ENCODE measurements at regions not wholly inside any gene's neighbourhood (a gene's known extent, or its start where the extent isn't known, plus 50 kb on each side); places are given as distances from the start of the nearest gene placed in this dataset.
"Not testable (repeated sequence)": the region's sequence is repeated elsewhere in the genome, so short reads cannot be mapped to it uniquely, and the experiment has no call there.

- DNase-seq: no peak
Observed at GRCh38 chr7:93830141-93830925, 60.2 kb downstream of the TFPI2 start.

DNA sequence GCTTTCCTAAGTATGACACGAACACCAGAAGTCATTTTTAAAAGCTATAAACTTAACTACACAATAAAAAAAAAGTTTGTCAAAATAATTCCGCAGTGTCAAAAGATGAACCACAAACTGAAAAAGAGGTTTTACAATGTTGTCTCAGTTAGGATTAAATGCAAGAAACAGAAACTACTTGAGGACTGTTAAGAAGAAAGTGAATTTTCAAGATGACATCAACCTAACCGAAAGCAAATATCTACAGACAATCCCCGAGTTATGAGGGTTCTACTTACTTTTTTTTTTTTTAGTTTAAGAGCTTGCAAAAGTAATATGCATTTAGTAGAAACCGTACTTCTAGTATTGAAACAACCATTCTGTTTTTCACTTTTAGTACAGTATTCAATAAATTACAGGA, 62.3 kb downstream of the TFPI2 start:
- no peak for DNase-seq

GRCh38 chr7:93823621-93824020, 66.9 kb downstream of the TFPI2 start:
- no peak for DNase-seq

GRCh38 chr7:93821463-93821862, 69.1 kb downstream of the TFPI2 start:
- DNase-seq: no peak

DNA sequence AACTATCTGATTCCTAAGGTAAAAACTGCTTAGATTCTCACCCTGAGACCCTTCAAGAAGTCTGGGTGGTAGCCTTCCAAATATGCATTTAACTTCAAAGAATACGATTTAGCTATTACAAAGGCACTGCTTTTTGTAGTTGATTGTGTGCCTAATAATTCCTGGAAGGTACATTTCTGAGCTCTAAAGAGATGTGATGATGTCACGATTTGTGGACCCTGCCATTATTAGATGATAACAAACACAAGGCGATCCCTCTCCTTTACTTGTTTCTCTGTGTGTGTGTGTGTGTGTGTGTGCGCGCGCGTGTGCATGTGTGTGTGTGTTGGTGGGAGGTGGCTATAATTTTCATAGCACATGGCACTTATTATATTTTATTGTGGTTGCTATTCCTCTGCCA, 70.9 kb downstream of the TFPI2 start:
- no peak for DNase-seq

DNA sequence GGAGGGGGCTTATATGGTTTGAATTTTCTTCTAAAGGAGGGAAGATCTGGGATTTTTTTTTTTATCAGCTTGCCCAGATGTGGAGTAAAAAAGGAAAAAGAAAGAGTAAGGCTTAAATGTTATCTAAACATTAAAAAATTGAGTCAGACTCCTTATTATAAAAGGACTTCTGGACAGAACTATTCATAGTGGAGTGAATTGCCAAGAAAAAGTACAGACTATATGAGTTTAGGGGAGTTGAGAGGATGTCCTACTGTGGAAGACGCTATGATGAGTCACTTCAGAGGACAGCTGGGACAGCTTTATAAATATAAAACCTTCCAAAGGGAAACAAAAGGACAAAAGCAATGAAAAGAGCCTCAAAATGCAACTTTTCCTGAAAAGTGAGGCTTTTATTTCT, 73.0 kb downstream of the TFPI2 start:
- DNase-seq: no peak

DNA sequence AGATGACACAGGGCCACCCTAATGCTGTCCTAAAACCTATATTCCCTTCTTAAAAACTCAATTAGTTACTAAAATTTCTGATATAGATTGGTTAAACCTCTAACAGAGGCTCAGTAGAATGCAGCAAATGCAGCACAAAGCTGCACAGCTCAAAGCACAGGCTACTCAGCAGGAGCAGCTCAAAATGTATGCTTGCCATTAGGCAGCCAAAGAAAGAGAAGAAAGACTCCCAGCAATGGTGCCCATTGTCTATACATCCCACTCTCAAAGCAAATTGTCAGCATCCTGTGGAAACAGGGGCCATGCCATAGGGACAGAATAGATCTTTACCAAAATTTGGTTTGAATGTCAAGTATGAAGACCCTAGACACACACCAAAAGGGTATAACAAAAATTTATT, 73.5 kb downstream of the TFPI2 start:
- no peak for DNase-seq

DNA sequence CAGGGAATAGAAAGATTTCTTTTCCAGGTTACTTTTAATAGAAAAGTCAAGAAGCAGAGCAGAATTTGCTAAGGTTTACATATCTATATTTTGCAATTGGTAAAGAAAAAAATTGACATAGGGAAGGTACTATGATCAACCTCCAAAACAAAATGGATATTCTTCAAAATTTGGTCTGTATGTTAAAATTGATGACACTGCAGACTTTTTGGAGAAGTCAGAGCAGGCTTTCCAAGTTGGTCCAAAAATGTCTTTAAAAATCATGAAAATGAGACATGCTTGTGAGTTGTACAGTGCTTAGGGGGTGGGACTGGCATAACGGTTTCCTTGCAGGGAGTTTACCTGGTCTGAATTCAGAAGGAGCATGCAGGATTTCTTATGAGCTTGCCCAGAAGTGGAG, 77.0 kb downstream of the TFPI2 start:
- DNase-seq: no peak

- no peak for DNase-seq
Observed at GRCh38 chr7:93812061-93812460, 78.5 kb downstream of the TFPI2 start.

DNA sequence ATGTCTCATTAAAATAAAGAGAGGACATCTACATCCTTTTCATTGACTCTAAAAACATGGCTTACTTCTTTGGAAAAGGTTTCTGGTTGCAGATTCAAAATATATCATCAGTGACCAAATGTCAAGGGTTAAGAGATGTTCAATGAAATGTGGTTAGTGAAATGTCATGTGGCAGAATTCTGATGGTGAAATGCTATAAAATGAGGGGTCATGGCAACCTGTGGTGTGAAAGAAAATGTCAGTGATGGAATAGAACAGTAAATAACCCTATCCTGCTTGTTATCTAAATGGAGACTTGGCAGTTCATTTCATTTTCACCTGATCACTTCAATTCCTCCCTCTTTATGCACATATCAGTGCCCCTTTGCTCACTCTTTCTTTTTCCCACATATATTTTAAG, 79.4 kb downstream of the TFPI2 start:
- DNase-seq: no peak

DNA sequence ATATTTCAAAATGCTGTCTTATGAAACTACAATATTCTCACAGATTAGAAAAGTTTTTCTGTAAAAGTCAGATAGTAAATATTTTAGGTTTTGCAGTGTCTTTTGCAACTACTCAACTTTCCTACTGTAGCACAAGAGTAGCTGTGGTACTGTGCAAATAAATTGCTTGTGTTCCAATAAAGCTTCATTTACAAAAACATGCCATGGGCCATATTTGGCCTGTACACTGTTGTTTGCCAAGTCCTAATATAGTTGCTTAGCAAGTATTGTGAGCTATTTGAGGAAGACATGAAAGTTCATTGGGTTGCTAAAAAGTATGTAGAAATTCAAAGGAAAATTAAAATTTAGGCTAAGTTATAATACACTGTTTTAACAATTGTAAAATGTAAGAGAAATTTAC, 80.0 kb downstream of the TFPI2 start:
- DNase-seq: no peak

DNA sequence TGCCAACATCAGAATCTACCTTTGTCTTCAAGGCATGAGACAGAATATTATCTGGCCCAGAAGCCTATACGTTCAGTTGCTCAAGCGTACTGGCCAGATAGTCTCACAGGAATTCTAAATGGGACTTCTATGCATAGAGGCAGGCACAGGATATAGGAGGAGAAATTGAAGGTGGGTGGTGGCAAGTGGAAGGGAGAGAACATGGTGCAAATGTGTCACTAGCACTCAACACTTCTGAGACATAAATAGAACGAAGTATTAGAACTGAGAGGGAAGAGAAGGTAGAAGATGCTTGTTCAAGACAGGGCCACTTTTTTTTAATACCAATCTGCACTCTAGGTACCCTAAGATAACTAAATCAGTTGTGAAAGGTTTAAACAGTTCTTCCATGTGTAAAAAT, 85.8 kb downstream of the TFPI2 start:
- no peak for DNase-seq

DNA sequence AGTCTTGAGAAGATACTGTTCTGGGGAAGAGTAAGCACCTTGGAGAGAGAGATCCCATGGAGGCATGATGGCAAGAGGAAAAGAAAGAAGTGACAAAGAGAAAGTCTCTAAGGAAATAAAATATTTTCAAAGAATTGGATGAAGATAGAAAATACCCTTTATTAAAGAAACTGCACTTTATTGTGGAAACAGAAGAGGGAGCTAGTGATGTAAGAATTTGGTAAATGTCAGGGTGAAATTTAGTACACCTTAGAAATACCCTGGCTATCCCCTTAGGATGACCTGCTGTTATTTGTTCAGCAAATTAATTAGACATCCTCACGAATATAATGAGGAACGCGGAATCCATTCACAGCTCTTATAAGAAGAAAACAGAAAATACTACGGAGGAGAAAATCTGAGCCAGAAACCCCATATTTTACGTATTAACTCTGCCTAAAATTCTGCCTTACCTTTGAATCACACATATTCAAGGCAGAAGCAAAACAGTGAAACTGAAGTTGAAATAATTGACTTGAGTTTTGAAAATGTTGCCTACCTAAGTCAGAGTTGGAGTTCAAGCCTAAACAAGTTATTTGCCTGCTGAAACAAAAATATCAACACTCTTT, 90.7 kb downstream of the TFPI2 start:
- DNase-seq: no peak

DNA sequence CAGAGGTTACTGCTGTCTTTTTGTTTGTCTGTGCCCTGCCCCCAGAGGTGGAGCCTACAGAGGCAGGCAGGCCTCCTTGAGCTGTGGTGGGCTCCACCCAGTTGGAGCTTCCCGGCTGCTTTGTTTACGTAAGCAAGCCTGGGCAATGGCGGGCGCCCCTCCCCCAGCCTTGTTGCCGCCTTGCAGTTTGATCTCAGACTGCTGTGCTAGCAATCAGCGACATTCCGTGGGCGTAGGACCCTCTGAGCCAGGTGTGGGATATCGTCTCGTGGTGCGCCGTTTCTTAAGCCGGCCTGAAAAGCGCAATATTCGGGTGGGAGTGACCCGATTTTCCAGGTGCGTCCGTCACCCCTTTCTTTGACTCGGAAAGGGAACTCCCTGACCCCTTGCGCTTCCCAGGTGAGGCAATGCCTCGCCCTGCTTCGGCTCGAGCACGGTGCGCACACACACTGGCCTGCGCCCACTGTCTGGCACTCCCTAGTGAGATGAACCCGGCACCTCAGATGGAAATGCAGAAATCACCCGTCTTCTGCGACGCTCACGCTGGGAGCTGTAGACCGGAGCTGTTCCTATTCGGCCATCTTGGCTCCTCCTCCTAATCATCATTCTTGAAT, 97.4 kb downstream of the TFPI2 start:
- DNase-seq: not testable (repeated sequence)

DNA sequence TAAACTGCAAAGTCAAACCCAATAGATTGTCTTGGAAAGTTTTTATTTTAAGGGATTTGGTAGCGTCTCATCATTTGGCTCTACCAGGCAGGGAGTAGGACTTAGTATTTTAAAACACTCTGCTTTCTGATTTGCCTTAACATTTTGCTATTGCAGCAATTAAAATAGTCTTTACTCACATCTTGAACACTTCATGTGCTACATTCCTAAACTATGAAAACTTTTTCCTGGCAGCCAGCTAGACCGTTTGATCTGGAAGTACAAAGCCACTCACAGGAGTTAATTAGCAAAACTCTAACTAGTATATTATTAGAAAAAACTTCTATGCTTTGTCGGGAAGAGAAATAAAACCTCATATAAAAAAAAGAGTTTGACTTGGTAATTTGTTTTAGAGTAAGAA, 111.4 kb downstream of the TFPI2 start:
- no peak for DNase-seq

DNA sequence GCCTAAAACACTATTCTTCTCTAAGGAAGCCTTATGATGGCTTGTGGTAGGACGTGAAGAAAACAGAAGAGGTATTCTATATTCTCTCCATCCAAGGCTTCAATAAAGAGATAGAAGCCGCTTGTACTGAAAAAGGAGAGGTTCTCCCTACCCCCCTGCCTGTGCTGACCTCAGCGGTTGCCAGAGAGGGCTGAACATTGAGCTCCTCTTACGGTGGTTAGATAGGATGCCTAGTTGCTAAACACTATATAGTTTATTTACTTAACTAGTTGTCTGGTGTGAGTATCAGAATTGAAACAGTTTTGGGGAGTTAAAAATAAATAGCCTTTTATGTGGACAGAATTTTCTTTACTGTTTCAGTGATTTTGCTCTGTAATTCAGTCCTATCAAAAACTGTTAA, 112.2 kb downstream of the TFPI2 start:
- DNase-seq: no peak

DNA sequence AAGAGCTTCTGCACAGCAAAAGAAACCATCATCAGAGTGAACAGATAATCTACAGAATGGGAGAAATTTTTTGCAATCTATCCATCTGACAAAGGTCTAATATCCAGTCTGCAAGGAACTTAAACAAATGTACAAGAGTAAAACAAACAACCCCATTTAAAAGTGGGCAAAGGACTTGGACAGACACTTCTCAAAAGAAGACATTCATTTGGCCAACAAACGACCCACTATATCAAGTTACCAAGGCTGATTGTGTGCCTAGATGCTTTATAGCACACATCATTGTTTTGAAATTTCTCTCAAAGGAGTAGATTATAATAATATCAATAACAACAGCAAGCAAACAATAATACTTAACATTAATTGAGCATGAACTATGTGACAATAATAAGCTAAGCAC, 117.1 kb downstream of the TFPI2 start:
- no peak for DNase-seq

GRCh38 chr7:93765475-93765874, 125.1 kb downstream of the TFPI2 start:
- DNase-seq: no peak

- no peak for DNase-seq
Observed at GRCh38 chr7:93758631-93759030, 131.9 kb downstream of the TFPI2 start.

DNA sequence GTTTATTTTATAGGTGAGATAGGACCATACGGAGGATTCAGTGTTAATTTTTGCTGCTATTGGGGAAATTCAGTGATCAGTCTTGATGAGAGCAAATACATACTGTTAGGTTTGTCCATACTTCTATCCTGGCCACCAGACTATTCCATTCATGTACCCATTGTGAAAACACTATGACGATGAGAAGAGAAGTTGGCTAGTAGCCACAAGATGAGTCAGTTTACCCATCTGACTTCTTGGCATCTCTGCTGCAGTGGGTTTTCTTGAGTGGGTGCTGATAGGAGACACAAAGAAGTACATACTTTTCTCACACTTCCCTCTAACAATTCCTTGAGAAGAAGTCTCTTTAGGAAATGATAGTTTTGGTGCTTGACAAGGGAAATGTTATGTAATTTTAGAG, 133.1 kb downstream of the TFPI2 start:
- DNase-seq: no peak

- DNase-seq: no peak
Observed at GRCh38 chr7:93756890-93757289, 133.7 kb downstream of the TFPI2 start.

GRCh38 chr7:93751421-93751820, 139.1 kb downstream of the TFPI2 start:
- no peak for DNase-seq

GRCh38 chr7:93750986-93751385, 139.6 kb downstream of the TFPI2 start:
- no peak for DNase-seq

DNA sequence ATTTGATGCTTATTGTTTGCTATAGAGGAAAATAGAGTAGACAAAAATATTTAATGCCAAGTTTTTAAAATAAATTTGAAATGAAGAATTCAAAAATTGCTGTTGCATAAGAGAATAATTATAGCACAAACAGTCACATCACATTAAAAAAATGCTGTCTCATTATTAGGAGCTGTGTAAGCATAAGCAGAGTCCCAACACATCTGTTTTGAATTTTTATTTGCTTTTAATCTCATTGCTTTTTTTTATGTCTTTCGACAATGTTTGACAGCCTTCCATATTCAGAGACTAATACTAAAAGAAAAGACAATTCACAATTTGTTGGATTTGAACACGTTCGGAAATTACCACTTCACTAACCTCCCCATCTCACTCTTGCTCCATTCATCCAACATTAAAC, 143.5 kb downstream of the TFPI2 start:
- no peak for DNase-seq

GRCh38 chr7:93739424-93739823, 151.1 kb downstream of the TFPI2 start:
- no peak for DNase-seq
